ENCODE measurements at regions not wholly inside any gene's neighbourhood (a gene's known extent, or its start where the extent isn't known, plus 50 kb on each side); places are given as distances from the start of the nearest gene placed in this dataset.

DNA sequence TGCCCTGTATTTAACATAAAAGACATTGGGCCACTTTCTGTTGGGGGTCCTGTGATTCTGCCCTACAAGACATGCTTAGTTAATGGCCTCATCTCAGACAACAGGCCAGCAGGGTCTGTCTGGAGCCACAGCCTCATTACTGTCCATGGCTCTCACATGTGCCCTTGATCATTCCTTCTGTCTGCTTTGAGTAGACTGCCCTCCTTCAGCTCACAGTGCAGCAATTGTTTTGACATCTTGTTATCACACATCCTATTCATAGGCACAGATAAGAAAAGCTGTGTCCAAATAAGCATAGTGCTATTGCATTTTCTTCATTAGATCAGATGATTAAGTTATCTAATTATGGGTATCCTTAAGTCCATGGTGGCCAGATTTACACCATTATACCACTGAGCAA is 127.9 kb downstream of the KCTD12 start:
- Histone ChIP-seq H2AFZ (ENCODE audit: low read length) (no peak overlapping the region), H3K23ac (ENCODE audit: insufficient read length) (no peak overlapping the region), H2BK120ac (replicated peaks; ENCODE audit: low read depth, low read length) (no peak overlapping the region), H3K79me1 (ENCODE audit: low read depth, low read length) (no peaks in the 10 kb centered on the region), H3K56ac (replicated peaks; ENCODE audit: insufficient read length, low read depth, low read length) (no peak overlapping the region), H4K91ac (replicated peaks; ENCODE audit: insufficient read length, low read length) (no peak overlapping the region), H2BK15ac (ENCODE audit: low read length) (no peak overlapping the region), H3K23me2 (ENCODE audit: low read depth, low read length) (no peaks in the 10 kb centered on the region; the same call in 1 of the 2 replicates), H3K36me3 (ENCODE audit: control insufficient read depth in 2 of 4, insufficient read depth in 4 of 4, low read length in 3 of 4) (no peaks in the 10 kb centered on the region), H4K8ac (ENCODE audit: extremely low read depth, insufficient read depth, low read length) (no peak overlapping the region), H3K4me1 (replicated peaks in 1 of 4; ENCODE audit: control insufficient read depth in 3 of 4, insufficient read depth in 4 of 4, low read length in 3 of 4) (no peaks in the 10 kb centered on the region), H3K4me3 (ENCODE audit: extremely low read depth in 1 of 4, insufficient read depth in 2 of 4, low read depth in 3 of 4, low read length in 4 of 4) (no peak overlapping the region), H3K4ac (replicated peaks; ENCODE audit: insufficient read length, low read depth, low read length) (no peak overlapping the region), H3K27me3 (replicated peaks in 1 of 4; ENCODE audit: control insufficient read depth in 3 of 4, extremely low read depth in 1 of 4, insufficient read depth in 3 of 4, low read length in 3 of 4) (no peaks in the 10 kb centered on the region), H3K9ac (replicated peaks in 1 of 4; ENCODE audit: extremely low read depth in 1 of 4, low read depth in 3 of 4, low read length in 3 of 4) (no peak overlapping the region), H3K4me2 (ENCODE audit: insufficient read depth in 1 of 2, low read depth in 2 of 2, low read length in 2 of 2) (no peak overlapping the region), H2AK5ac (ENCODE audit: low read depth, low read length) (no peak overlapping the region), H3K18ac (ENCODE audit: extremely low read depth, low read length) (no peak overlapping the region), H2BK20ac (ENCODE audit: low read length) (no peak overlapping the region), H2BK12ac (ENCODE audit: low read depth, low read length) (no peak overlapping the region), H3K27ac (ENCODE audit: low read depth, low read length) (no peak overlapping the region), H4K5ac (ENCODE audit: insufficient read length, low read depth, low read length) (no peak overlapping the region), H3K79me2 (ENCODE audit: control insufficient read depth in 1 of 2, insufficient read depth in 2 of 2, low read length in 2 of 2) (no peaks in the 10 kb centered on the region), H2BK5ac (ENCODE audit: low read depth, low read length) (no peak overlapping the region), H4K20me1 (replicated peaks in 1 of 2; ENCODE audit: control insufficient read depth in 1 of 2, insufficient read depth in 2 of 2, low read length in 2 of 2) (no peaks in the 10 kb centered on the region), H3K14ac (ENCODE audit: insufficient read length) (no peak overlapping the region), H3K9me3 (ENCODE audit: insufficient read depth in 2 of 2, low read depth in 1 of 2, low read length in 1 of 2) (no peaks in the 10 kb centered on the region)
- DNase-seq (ENCODE audit: low read depth in 1 of 2, low spot score in 2 of 2) = no peak
- ChIA-PET POLR2A (ENCODE audit: partially characterized antibody) (no interaction called here), CTCF (ENCODE audit: partially characterized antibody) (interaction anchor here (1.0 kb wide), 1 partner anchor 127 kb away, joined by 4 read pairs; no protein-coding TSS in a partner anchor)
- no peak for FAIRE-seq
- no peak for TF ChIP-seq POU5F1 (IDR thresholded peaks at IDR 0.05; ENCODE audit: low read depth, low read length)
- TF ChIP-seq CEBPB (IDR thresholded peaks at IDR 0.05; ENCODE audit: low read depth, low read length) = no peak
- TF ChIP-seq RXRA (IDR thresholded peaks at IDR 0.05; ENCODE audit: insufficient read depth, low read depth, low read length) = no peak
- no peak for TF ChIP-seq ASH2L (IDR thresholded peaks at IDR 0.05; ENCODE audit: low read length)
- no peak for TF ChIP-seq HDAC6 (IDR thresholded peaks at IDR 0.05; ENCODE audit: low read depth, low read length)
- no peak for TF ChIP-seq NANOG (IDR thresholded peaks at IDR 0.05; ENCODE audit: insufficient read depth, low read depth, low read length, poor library complexity, severe bottlenecking)
- TF ChIP-seq POLR2AphosphoS5 (IDR thresholded peaks at IDR 0.05; ENCODE audit: low read depth, low read length) = no peak
- no peak for TF ChIP-seq CREB1 (IDR thresholded peaks at IDR 0.05)

All from H1 (cell line).